ENCODE measurements at regions not wholly inside any gene's neighbourhood (a gene's known extent, or its start where the extent isn't known, plus 50 kb on each side); places are given as distances from the start of the nearest gene placed in this dataset.

GRCh38 chr4:146998157-146998556, 52.5 kb upstream of the TTC29 start:
- Histone ChIP-seq H3K4me2 (ENCODE audit: low read depth, low read length, poor library complexity, severe bottlenecking) (no peak overlapping the region), H2AFZ (ENCODE audit: low read length) (no peak overlapping the region), H3K4me1 (ENCODE audit: low read length) (peaks cover 9% of the 10 kb centered on the region), H3K36me3 (ENCODE audit: insufficient read depth, low read length) (no peaks in the 10 kb centered on the region), H3K27me3 (ENCODE audit: low read length) (no peaks in the 10 kb centered on the region), H3K27ac (ENCODE audit: low read length) (no peak overlapping the region), H3K79me2 (ENCODE audit: low read length) (no peaks in the 10 kb centered on the region), H3K9me3 (ENCODE audit: low read length) (no peaks in the 10 kb centered on the region), H3K9me2 (replicated peaks; ENCODE audit: insufficient read depth, low read length) (no peaks in the 10 kb centered on the region), H3K4me3 (ENCODE audit: low read length) (no peak overlapping the region), H4K20me1 (ENCODE audit: insufficient read depth, low read depth, low read length) (no peaks in the 10 kb centered on the region), H3K9ac (ENCODE audit: low read length) (no peak overlapping the region)
- DNase-seq = peak; percentile 72

- H3K27ac ChIP-seq (ENCODE audit: low read length) = no peak overlapping the region
- H3K4me1 ChIP-seq (ENCODE audit: low read length) = peaks cover 2% of the 10 kb centered on the region; the same call in 1 of the 2 replicates
- no peaks in the 10 kb centered on the region for H3K9me2 ChIP-seq (replicated peaks; ENCODE audit: insufficient read depth, low read length)
- no peak overlapping the region for H3K4me2 ChIP-seq (ENCODE audit: low read depth, low read length, poor library complexity, severe bottlenecking)
- no peaks in the 10 kb centered on the region for H3K27me3 ChIP-seq (ENCODE audit: low read length)
- no peak for DNase-seq
- H3K4me3 ChIP-seq (ENCODE audit: low read length) = no peak overlapping the region
- no peaks in the 10 kb centered on the region for H4K20me1 ChIP-seq (ENCODE audit: insufficient read depth, low read depth, low read length)
- H3K79me2 ChIP-seq (ENCODE audit: low read length) = no peaks in the 10 kb centered on the region
- H3K9me3 ChIP-seq (ENCODE audit: low read length) = no peaks in the 10 kb centered on the region
- no peak overlapping the region for H2AFZ ChIP-seq (ENCODE audit: low read length)
- H3K36me3 ChIP-seq (ENCODE audit: insufficient read depth, low read length) = no peaks in the 10 kb centered on the region
- no peak overlapping the region for H3K9ac ChIP-seq (ENCODE audit: low read length)
These were observed 58.5 kb upstream of the TTC29 start for GRCh38 chr4:147003956-147004809.

GRCh38 chr4:147006229-147006628, 60.6 kb upstream of the TTC29 start:
- Histone ChIP-seq H3K27ac (ENCODE audit: low read length) (no peak overlapping the region), H4K20me1 (ENCODE audit: insufficient read depth, low read depth, low read length) (no peaks in the 10 kb centered on the region), H3K9me3 (ENCODE audit: low read length) (no peaks in the 10 kb centered on the region), H2AFZ (ENCODE audit: low read length) (no peak overlapping the region), H3K9me2 (replicated peaks; ENCODE audit: insufficient read depth, low read length) (no peaks in the 10 kb centered on the region), H3K4me1 (ENCODE audit: low read length) (no peaks in the 10 kb centered on the region), H3K4me2 (ENCODE audit: low read depth, low read length, poor library complexity, severe bottlenecking) (no peak overlapping the region), H3K4me3 (ENCODE audit: low read length) (no peak overlapping the region), H3K79me2 (ENCODE audit: low read length) (no peaks in the 10 kb centered on the region), H3K27me3 (ENCODE audit: low read length) (no peaks in the 10 kb centered on the region), H3K36me3 (ENCODE audit: insufficient read depth, low read length) (no peaks in the 10 kb centered on the region), H3K9ac (ENCODE audit: low read length) (no peak overlapping the region)
- no peak for DNase-seq

GRCh38 chr4:147009875-147010274, 64.2 kb upstream of the TTC29 start:
- Histone ChIP-seq H2AFZ (ENCODE audit: low read length) (no peak overlapping the region), H3K4me3 (ENCODE audit: low read length) (no peak overlapping the region), H3K27ac (ENCODE audit: low read length) (no peak overlapping the region), H3K9ac (ENCODE audit: low read length) (no peak overlapping the region), H3K4me2 (ENCODE audit: low read depth, low read length, poor library complexity, severe bottlenecking) (no peak overlapping the region), H4K20me1 (ENCODE audit: insufficient read depth, low read depth, low read length) (no peaks in the 10 kb centered on the region), H3K4me1 (ENCODE audit: low read length) (no peaks in the 10 kb centered on the region), H3K9me3 (ENCODE audit: low read length) (no peaks in the 10 kb centered on the region), H3K36me3 (ENCODE audit: insufficient read depth, low read length) (no peaks in the 10 kb centered on the region), H3K9me2 (replicated peaks; ENCODE audit: insufficient read depth, low read length) (no peaks in the 10 kb centered on the region), H3K27me3 (ENCODE audit: low read length) (no peaks in the 10 kb centered on the region), H3K79me2 (ENCODE audit: low read length) (no peaks in the 10 kb centered on the region)
- DNase-seq = no peak

- H3K9me3 ChIP-seq (ENCODE audit: low read length) = no peaks in the 10 kb centered on the region
- H3K4me1 ChIP-seq (ENCODE audit: low read length) = no peaks in the 10 kb centered on the region
- no peak overlapping the region for H3K4me3 ChIP-seq (ENCODE audit: low read length)
- H3K27me3 ChIP-seq (ENCODE audit: low read length) = no peaks in the 10 kb centered on the region; the same call in 1 of the 2 replicates
- no peak overlapping the region for H3K9ac ChIP-seq (ENCODE audit: low read length)
- no peaks in the 10 kb centered on the region for H3K79me2 ChIP-seq (ENCODE audit: low read length)
- H3K36me3 ChIP-seq (ENCODE audit: insufficient read depth, low read length) = no peaks in the 10 kb centered on the region
- no peak for DNase-seq
- H3K4me2 ChIP-seq (ENCODE audit: low read depth, low read length, poor library complexity, severe bottlenecking) = no peak overlapping the region
- H3K27ac ChIP-seq (ENCODE audit: low read length) = no peak overlapping the region
- H4K20me1 ChIP-seq (ENCODE audit: insufficient read depth, low read depth, low read length) = no peaks in the 10 kb centered on the region
- no peaks in the 10 kb centered on the region for H3K9me2 ChIP-seq (replicated peaks; ENCODE audit: insufficient read depth, low read length)
- no peak overlapping the region for H2AFZ ChIP-seq (ENCODE audit: low read length)
These were observed 65.7 kb upstream of the TTC29 start for GRCh38 chr4:147011411-147011810.

GRCh38 chr4:147012059-147012707, 66.5 kb upstream of the TTC29 start:
- Histone ChIP-seq H3K4me3 (ENCODE audit: low read length) (no peak overlapping the region), H3K9me3 (ENCODE audit: low read length) (no peaks in the 10 kb centered on the region), H3K4me1 (ENCODE audit: low read length) (no peaks in the 10 kb centered on the region), H4K20me1 (ENCODE audit: insufficient read depth, low read depth, low read length) (no peaks in the 10 kb centered on the region), H3K9me2 (replicated peaks; ENCODE audit: insufficient read depth, low read length) (no peaks in the 10 kb centered on the region), H3K27me3 (ENCODE audit: low read length) (no peaks in the 10 kb centered on the region; the same call in 1 of the 2 replicates), H3K27ac (ENCODE audit: low read length) (no peak overlapping the region), H3K79me2 (ENCODE audit: low read length) (no peaks in the 10 kb centered on the region), H3K4me2 (ENCODE audit: low read depth, low read length, poor library complexity, severe bottlenecking) (no peak overlapping the region), H3K9ac (ENCODE audit: low read length) (no peak overlapping the region), H3K36me3 (ENCODE audit: insufficient read depth, low read length) (no peaks in the 10 kb centered on the region), H2AFZ (ENCODE audit: low read length) (no peak overlapping the region)
- no peak for DNase-seq

GRCh38 chr4:147014946-147015345, 69.3 kb upstream of the TTC29 start:
- H3K9me3 ChIP-seq (ENCODE audit: low read length) = no peaks in the 10 kb centered on the region
- H3K27ac ChIP-seq (ENCODE audit: low read length) = no peak overlapping the region
- DNase-seq = no peak
- H3K9ac ChIP-seq (ENCODE audit: low read length) = no peak overlapping the region
- no peaks in the 10 kb centered on the region for H3K36me3 ChIP-seq (ENCODE audit: insufficient read depth, low read length)
- no peaks in the 10 kb centered on the region for H3K79me2 ChIP-seq (ENCODE audit: low read length)
- no peak overlapping the region for H2AFZ ChIP-seq (ENCODE audit: low read length)
- no peaks in the 10 kb centered on the region for H3K4me1 ChIP-seq (ENCODE audit: low read length)
- no peaks in the 10 kb centered on the region; the same call in 1 of the 2 replicates for H3K27me3 ChIP-seq (ENCODE audit: low read length)
- no peaks in the 10 kb centered on the region for H4K20me1 ChIP-seq (ENCODE audit: insufficient read depth, low read depth, low read length)
- H3K4me3 ChIP-seq (ENCODE audit: low read length) = no peak overlapping the region
- H3K4me2 ChIP-seq (ENCODE audit: low read depth, low read length, poor library complexity, severe bottlenecking) = no peak overlapping the region
- H3K9me2 ChIP-seq (replicated peaks; ENCODE audit: insufficient read depth, low read length) = no peaks in the 10 kb centered on the region

GRCh38 chr4:147015491-147015890, 69.8 kb upstream of the TTC29 start:
- no peak overlapping the region for H3K4me2 ChIP-seq (ENCODE audit: low read depth, low read length, poor library complexity, severe bottlenecking)
- no peaks in the 10 kb centered on the region for H3K4me1 ChIP-seq (ENCODE audit: low read length)
- no peaks in the 10 kb centered on the region for H4K20me1 ChIP-seq (ENCODE audit: insufficient read depth, low read depth, low read length)
- H3K27ac ChIP-seq (ENCODE audit: low read length) = no peak overlapping the region
- no peak overlapping the region for H3K4me3 ChIP-seq (ENCODE audit: low read length)
- H3K9me2 ChIP-seq (replicated peaks; ENCODE audit: insufficient read depth, low read length) = no peaks in the 10 kb centered on the region
- DNase-seq = no peak
- no peaks in the 10 kb centered on the region for H3K36me3 ChIP-seq (ENCODE audit: insufficient read depth, low read length)
- H3K9me3 ChIP-seq (ENCODE audit: low read length) = no peaks in the 10 kb centered on the region
- H2AFZ ChIP-seq (ENCODE audit: low read length) = no peak overlapping the region
- no peaks in the 10 kb centered on the region for H3K79me2 ChIP-seq (ENCODE audit: low read length)
- no peak overlapping the region for H3K9ac ChIP-seq (ENCODE audit: low read length)
- H3K27me3 ChIP-seq (ENCODE audit: low read length) = no peaks in the 10 kb centered on the region; the same call in 1 of the 2 replicates
